ENCODE measurements at regions not wholly inside any gene's neighbourhood (a gene's known extent, or its start where the extent isn't known, plus 50 kb on each side); places are given as distances from the start of the nearest gene placed in this dataset.

- no peak for DNase-seq (ENCODE audit: extremely low read depth, insufficient read length)
- Histone ChIP-seq H3K36me3 (ENCODE audit: control insufficient read depth, insufficient read depth, low read length) (no peaks in the 10 kb centered on the region), H3K4me3 (replicated peaks; ENCODE audit: low read depth, low read length) (no peak overlapping the region), H3K27me3 (replicated peaks; ENCODE audit: control insufficient read depth, insufficient read depth, low read length) (no peaks in the 10 kb centered on the region)
- no peak for TF ChIP-seq CTCF (IDR thresholded peaks at IDR 0.05; ENCODE audit: insufficient read depth, low read length, poor library complexity, severe bottlenecking)
Measured at GRCh38 chr3:76199382-76199781, 414.0 kb upstream of the ZNF717 start.

- Histone ChIP-seq H3K27me3 (replicated peaks; ENCODE audit: control insufficient read depth, insufficient read depth, low read length) (no peaks in the 10 kb centered on the region), H3K4me3 (replicated peaks; ENCODE audit: low read depth, low read length) (no peak overlapping the region), H3K36me3 (ENCODE audit: control insufficient read depth, insufficient read depth, low read length) (no peaks in the 10 kb centered on the region)
- no peak for DNase-seq (ENCODE audit: extremely low read depth, insufficient read length)
- TF ChIP-seq CTCF (IDR thresholded peaks at IDR 0.05; ENCODE audit: insufficient read depth, low read length, poor library complexity, severe bottlenecking) = no peak
Measured at GRCh38 chr3:76203578-76203977, 418.2 kb upstream of the ZNF717 start.

GRCh38 chr3:76206346-76206745 is 421.0 kb upstream of the ZNF717 start:
- H3K36me3 ChIP-seq (ENCODE audit: control insufficient read depth, insufficient read depth, low read length) = no peaks in the 10 kb centered on the region
- no peak for TF ChIP-seq CTCF (IDR thresholded peaks at IDR 0.05; ENCODE audit: insufficient read depth, low read length, poor library complexity, severe bottlenecking)
- no peaks in the 10 kb centered on the region for H3K27me3 ChIP-seq (replicated peaks; ENCODE audit: control insufficient read depth, insufficient read depth, low read length)
- no peak for DNase-seq (ENCODE audit: extremely low read depth, insufficient read length)
- H3K4me3 ChIP-seq (replicated peaks; ENCODE audit: low read depth, low read length) = no peak overlapping the region

GRCh38 chr3:76212679-76213078 is 427.3 kb upstream of the ZNF717 start:
- DNase-seq (ENCODE audit: extremely low read depth, insufficient read length) = no peak
- no peaks in the 10 kb centered on the region for H3K36me3 ChIP-seq (ENCODE audit: control insufficient read depth, insufficient read depth, low read length)

GRCh38 chr3:76222201-76222600 is 436.9 kb upstream of the ZNF717 start:
- Histone ChIP-seq H3K4me3 (replicated peaks; ENCODE audit: low read depth, low read length) (no peak overlapping the region), H3K36me3 (ENCODE audit: control insufficient read depth, insufficient read depth, low read length) (no peaks in the 10 kb centered on the region), H3K27me3 (replicated peaks; ENCODE audit: control insufficient read depth, insufficient read depth, low read length) (no peaks in the 10 kb centered on the region)
- no peak for TF ChIP-seq CTCF (IDR thresholded peaks at IDR 0.05; ENCODE audit: insufficient read depth, low read length, poor library complexity, severe bottlenecking)
- DNase-seq (ENCODE audit: extremely low read depth, insufficient read length) = no peak

More at GRCh38 chr3:76212679-76213078, 427.3 kb upstream of the ZNF717 start:
- Histone ChIP-seq H3K4me3 (replicated peaks; ENCODE audit: low read depth, low read length) (no peak overlapping the region), H3K27me3 (replicated peaks; ENCODE audit: control insufficient read depth, insufficient read depth, low read length) (no peaks in the 10 kb centered on the region)
- TF ChIP-seq CTCF (IDR thresholded peaks at IDR 0.05; ENCODE audit: insufficient read depth, low read length, poor library complexity, severe bottlenecking) = no peak

GRCh38 chr3:76231258-76231657 is 445.9 kb upstream of the ZNF717 start:
- H3K36me3 ChIP-seq (ENCODE audit: control insufficient read depth, insufficient read depth, low read length) = no peaks in the 10 kb centered on the region
- DNase-seq (ENCODE audit: extremely low read depth, insufficient read length) = no peak
- no peak for TF ChIP-seq CTCF (IDR thresholded peaks at IDR 0.05; ENCODE audit: insufficient read depth, low read length, poor library complexity, severe bottlenecking)
- no peaks in the 10 kb centered on the region for H3K27me3 ChIP-seq (replicated peaks; ENCODE audit: control insufficient read depth, insufficient read depth, low read length)
- H3K4me3 ChIP-seq (replicated peaks; ENCODE audit: low read depth, low read length) = no peak overlapping the region
